Occipital lobe (tissue), 1 donor: ENCODE measurements at regions not wholly inside any gene's neighbourhood (a gene's known extent, or its start where the extent isn't known, plus 50 kb on each side); places are given as distances from the start of the nearest gene placed in this dataset.
"Not testable (repeated sequence)": the region's sequence is repeated elsewhere in the genome, so short reads cannot be mapped to it uniquely, and the experiment has no call there.

Experiments
- DNase-seq: peaks from one replicate; lab custom pipeline; 2025; lab: John Stamatoyannopoulos, UW

GRCh38 chr5:91243852-91244251 is 139.3 kb downstream of the ARRDC3 start:
- DNase-seq = no peak

- no peak for DNase-seq
Observed at GRCh38 chr5:91243286-91243685, 139.8 kb downstream of the ARRDC3 start.

GRCh38 chr5:91241460-91241859 is 141.7 kb downstream of the ARRDC3 start:
- DNase-seq = not testable (repeated sequence)

GRCh38 chr5:91240175-91240574 is 142.9 kb downstream of the ARRDC3 start:
- DNase-seq = no peak

GRCh38 chr5:91235271-91235694 is 147.8 kb downstream of the ARRDC3 start:
- no peak for DNase-seq

GRCh38 chr5:91232523-91232922 is 150.6 kb downstream of the ARRDC3 start:
- no peak for DNase-seq

- no peak for DNase-seq
Observed at GRCh38 chr5:91229031-91229727, 153.9 kb downstream of the ARRDC3 start.

GRCh38 chr5:91228188-91228587 is 154.9 kb downstream of the ARRDC3 start:
- DNase-seq = no peak

GRCh38 chr5:91225848-91226686 is 157.1 kb downstream of the ARRDC3 start:
- DNase-seq = no peak

GRCh38 chr5:91224969-91225368 is 158.1 kb downstream of the ARRDC3 start:
- no peak for DNase-seq

GRCh38 chr5:91224456-91224855 is 158.7 kb downstream of the ARRDC3 start:
- DNase-seq = no peak

- no peak for DNase-seq
Observed at GRCh38 chr5:91223886-91224285, 159.2 kb downstream of the ARRDC3 start.

- no peak for DNase-seq
Observed at GRCh38 chr5:91222482-91222881, 160.6 kb downstream of the ARRDC3 start.

- DNase-seq = no peak
Observed at GRCh38 chr5:91221917-91222316, 161.2 kb downstream of the ARRDC3 start.

- DNase-seq = no peak
Observed at GRCh38 chr5:91219803-91220371, 163.2 kb downstream of the ARRDC3 start.

GRCh38 chr5:91219091-91219802 is 163.9 kb downstream of the ARRDC3 start:
- DNase-seq = no peak

- no peak for DNase-seq
Observed at GRCh38 chr5:91217859-91218258, 165.3 kb downstream of the ARRDC3 start.

GRCh38 chr5:91214571-91214970 is 168.5 kb downstream of the ARRDC3 start:
- no peak for DNase-seq
